GM18873 (cell line): ENCODE measurements at regions not wholly inside any gene's neighbourhood (a gene's known extent, or its start where the extent isn't known, plus 50 kb on each side); places are given as distances from the start of the nearest gene placed in this dataset.

Source experiments
- ATAC-seq: cut with Tn5 transposase; IDR thresholded peaks from one replicate; pipeline ENCODE4 v1.9.1; 2021; ENCODE audit warnings: mild to moderate bottlenecking, moderate library complexity, moderate number of reproducible peaks; ENCODE audit not compliant: unreplicated experiment, low FRiP score

DNA sequence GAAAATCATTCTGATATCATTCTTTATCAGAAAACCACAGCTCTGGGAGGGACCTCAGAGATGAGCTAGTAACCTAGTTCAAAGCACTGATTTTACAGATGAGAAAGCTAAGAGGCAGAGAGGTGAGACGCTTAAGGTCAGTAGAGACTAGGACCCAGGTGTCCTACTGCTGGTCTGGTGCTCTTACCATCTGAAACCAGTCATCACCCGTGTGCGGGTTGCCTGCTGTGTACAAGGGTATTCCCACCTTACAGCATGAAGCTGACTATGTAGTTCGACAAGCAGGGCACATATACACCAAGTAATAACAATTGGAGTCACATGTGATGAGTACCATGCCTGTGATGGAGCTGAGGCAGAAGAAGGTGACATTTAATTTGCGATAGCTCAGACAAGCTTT lies 133.7 kb downstream of the ADAMTS15 start:
- no peak for ATAC-seq

DNA sequence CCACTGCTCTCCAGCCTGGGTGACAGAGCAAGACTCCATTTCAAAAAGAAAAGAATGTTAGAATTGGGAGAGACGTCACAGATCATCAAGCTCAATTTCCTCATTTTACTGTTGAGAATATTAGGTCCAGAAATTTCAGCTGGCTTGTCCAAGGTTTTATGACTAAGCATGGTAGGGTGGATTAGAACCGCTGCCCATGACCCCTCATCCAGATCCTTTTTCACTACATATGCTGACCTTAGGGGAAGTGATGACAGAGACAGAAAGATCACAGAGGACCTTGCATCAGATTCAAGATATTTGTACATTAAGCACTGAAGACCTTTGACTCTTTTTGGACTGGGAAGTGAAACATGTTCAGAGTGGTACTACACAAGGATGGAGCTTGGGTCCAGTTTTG lies 134.5 kb downstream of the ADAMTS15 start:
- ATAC-seq = no peak

DNA sequence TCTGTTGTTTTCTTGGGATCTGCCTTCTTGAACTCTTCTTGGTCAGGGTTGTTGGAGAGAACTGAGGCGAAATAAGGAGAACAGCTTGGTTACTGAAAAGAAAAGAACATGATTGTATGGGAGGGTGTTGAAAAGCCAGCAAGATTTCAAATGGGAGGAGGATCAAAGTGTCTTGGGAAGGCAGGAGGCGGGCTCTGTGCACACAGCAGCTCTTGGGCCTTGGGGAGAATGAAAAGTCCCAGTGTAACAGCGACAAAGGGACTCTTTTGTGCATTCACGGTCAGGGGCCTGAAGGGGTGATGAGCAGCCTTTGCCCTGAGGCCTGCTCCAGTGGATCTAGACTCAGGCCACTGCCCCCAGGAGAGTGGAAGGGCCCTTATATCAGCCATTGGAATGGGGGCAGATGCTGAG lies 135.4 kb downstream of the ADAMTS15 start:
- ATAC-seq = no peak

DNA sequence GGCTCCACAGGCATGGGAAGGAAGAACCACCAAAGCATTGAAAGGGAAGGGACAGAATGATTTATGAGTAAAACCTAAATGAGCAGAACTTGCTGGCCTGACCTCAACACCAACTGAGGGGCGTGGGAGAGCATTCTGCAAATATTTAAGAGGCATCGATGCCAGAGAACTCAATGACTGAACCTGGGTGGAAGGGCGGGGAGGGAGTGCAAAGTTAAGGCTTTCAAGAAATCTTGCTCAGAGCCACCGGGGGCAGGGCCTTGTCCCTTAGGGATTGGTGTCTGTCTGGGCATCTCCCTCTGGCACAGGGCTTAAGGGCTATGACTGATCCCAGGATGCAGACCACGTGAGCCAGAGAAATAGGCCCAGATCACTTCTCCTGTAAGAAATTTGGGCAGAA lies 137.1 kb downstream of the ADAMTS15 start:
- ATAC-seq = no peak

DNA sequence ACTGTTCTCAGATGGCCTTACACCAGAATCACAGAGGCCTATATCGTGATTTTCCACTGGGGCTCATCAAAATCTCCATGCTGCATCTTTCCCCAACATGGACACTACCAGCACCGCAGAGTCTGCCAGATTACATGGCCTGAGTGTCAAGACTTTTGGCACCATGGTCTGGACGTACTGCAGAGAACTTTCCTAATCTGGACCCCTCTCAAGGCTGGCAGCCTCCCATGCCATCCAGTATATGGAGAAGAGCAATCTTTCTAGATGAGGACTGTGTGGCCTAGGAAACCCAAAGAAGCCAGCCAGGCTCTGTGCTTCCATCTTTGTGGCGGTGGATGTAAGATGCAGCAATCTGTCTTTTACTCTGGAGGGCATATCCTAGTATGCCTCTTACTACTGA lies 139.2 kb downstream of the ADAMTS15 start:
- ATAC-seq = no peak

DNA sequence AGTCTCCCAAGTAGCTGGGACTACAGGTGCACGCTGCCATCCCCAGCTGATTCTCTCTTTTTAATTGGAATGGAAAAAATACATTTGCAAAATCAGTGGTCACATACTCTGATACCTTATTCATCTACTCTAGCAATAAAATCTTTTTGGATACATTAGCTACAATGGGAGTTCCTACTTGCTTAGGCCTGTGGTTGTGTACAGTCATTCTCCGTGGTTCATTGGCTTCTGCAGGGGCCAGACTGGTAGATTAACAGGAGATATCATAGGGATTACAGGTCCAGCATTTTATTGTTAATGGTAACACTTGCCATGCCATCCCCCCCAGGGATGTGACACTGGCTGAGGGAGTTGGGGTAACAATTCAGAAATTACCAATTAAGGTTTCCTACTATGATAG lies 140.0 kb downstream of the ADAMTS15 start:
- ATAC-seq = no peak

DNA sequence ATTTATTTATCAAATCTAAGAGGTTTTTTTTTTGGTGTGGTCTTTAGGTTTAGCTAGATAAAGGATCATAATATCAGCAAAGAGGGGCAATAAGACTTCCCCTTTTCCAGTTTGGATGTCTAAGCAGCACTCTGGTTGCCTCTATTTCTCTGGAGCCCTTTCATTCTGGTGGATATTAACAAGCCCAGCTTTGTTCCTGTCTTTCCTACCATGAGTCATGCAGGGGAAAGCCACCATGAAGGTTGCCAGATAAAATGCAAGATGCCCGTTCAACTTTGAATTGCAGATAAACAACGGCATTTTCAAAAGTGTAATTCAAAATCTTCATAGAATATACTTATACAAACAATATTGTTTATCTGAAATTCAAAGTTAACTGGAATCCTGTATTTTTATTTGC lies 143.6 kb downstream of the ADAMTS15 start:
- no peak for ATAC-seq

DNA sequence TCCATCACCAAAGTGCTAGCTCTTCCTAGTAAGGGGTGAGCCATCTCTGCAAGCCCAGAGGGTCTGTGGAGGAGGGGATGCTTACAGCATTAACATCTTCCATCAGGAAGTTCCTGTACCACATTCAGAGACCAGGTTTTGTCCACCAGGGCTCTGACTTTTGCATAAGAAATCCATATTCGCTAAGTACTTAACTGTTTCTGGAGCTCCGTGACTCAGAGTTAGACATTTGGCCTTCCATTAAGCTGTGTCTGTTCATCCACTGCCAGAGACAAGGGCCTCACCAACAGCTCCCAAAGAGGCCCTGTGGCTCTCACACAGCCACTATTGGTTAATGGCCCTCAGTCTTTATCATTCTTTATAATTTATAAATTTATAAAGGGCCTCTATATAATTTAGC lies 144.6 kb downstream of the ADAMTS15 start:
- ATAC-seq = no peak

DNA sequence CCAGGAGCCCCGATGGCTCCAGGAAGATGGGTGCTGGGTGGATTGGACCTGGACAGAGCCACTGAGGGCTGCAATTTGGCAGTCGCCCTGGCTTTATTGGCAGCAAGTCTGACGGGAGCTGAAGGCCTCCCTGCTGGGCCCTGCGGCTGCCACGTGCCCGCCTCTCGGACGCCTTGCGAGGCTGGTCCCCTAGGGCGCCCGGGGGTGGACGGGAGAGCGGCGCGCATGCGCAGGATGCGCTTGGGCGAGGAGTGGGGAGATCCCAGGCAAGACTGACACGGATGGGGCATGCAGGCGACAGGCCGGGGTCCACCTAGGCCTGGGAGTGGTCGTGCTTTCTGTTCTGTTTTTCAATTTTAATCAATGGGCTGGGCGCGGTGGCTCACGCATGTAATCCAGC lies 150.0 kb downstream of the ADAMTS15 start:
- ATAC-seq = no peak

DNA sequence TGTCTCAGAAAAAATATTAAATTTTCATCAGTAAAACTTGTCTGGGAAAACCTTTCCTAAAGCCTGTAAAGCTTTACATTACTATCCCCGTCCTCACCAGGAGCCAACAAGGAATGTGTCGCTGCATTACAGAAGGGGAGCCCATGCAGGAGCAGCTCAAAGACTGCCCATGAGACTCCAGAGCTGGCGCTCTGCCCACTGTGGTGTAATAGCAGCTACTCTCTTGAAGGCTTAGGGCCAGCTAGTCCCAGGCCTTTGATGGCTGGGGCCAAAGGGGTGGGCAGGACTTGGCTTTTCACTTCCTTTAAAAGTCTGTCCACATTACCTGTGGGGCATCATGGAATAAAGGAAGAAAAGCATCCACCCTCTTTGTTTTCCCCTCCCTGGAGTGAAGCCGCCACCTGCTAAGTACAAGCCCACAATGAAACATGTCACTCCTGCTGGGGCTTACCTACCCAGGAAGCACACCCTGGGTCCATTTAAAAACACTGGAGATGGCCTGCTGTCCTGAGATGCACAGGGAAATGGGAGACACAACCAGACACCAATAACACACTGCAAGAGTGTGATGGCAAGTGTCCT lies 150.7 kb downstream of the ADAMTS15 start:
- no peak for ATAC-seq

DNA sequence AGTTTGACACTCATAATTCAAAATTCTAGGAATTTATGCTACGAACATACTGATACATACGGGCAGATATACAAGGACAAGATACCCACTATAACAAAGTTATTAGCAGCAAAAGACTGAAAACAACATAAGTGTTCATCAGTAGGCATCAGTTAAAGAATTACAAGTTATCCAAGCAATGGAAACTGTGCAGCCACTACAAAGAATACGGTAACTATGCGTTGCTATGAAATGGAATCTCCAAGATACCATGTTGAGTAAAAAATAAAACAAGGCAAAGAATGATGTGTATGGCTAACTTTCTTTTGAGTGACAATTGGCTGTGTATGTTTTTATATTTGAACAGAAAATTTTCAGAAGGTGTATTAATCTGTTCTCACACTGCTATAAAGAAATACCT lies 151.7 kb downstream of the ADAMTS15 start:
- no peak for ATAC-seq

DNA sequence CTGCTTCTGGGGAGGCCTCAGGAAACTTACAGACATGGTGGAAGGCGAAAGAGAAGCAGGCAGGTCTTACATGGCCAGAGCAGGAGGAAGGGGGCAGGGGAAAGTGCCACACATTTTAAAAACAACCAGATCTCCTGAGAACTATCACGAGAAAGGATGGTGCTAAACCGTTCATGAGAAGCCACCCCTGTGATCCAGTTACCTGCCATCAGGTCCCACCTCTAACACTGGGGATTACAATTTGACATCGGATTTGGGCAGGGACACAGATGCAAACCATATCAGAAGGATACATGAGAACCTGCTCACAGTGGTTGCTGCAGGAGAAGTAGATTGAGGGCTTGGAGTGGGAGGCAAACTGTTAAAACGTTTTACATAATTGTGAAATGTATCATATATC lies 152.2 kb downstream of the ADAMTS15 start:
- no peak for ATAC-seq

DNA sequence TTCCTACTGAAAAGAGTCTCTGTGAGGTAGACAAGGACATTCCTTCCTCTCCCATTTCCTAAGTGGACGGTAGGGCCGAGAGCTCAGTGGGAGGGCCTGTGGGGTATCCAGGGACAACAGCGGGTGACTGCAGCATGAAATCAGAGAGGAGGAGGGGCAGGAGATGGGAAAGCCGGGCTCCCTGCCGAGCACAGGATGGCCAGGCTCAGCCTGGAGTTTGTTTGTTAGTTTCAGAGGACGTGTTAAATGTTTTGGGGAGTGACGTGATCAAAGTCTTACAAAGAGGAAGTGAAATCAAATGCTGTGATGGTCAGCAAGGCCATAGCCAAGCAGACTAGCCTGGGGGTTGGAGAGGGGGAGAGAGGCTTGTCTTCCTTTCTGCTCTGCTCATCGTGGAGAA lies 152.7 kb downstream of the ADAMTS15 start:
- no peak for ATAC-seq

DNA sequence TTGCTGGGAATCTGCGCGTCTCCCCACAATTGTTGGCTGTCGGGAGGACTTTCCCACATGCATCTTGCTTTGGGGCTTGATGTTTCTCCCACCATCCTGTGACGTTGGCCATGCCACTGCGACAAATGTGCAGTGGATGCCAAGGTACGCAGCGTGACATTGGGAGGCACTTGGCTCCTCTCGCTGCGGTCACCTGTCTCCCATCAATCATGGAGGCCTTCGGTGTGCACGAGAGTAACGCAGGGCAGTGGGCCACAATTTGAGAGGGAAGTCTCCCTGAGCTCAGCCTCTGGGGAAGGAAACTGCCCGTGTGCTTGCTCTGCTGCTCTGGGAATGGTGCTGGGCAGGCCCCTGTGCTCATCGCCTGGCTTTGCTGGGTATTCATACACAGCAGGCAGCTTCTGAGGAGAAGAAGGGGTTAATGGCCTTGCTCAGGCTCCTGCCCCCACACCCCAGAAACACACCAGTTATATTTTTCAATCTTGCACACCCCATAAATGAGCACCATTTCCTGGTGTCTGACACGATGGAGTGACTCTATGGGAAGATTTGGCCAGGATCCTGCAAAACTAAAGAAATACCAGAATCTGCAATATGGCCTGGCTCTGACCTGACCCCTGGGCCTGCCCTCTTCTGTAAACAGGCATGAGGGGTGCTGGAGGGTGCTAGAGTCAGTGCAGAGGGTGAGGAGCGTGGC lies 153.5 kb downstream of the ADAMTS15 start:
- ATAC-seq = no peak

DNA sequence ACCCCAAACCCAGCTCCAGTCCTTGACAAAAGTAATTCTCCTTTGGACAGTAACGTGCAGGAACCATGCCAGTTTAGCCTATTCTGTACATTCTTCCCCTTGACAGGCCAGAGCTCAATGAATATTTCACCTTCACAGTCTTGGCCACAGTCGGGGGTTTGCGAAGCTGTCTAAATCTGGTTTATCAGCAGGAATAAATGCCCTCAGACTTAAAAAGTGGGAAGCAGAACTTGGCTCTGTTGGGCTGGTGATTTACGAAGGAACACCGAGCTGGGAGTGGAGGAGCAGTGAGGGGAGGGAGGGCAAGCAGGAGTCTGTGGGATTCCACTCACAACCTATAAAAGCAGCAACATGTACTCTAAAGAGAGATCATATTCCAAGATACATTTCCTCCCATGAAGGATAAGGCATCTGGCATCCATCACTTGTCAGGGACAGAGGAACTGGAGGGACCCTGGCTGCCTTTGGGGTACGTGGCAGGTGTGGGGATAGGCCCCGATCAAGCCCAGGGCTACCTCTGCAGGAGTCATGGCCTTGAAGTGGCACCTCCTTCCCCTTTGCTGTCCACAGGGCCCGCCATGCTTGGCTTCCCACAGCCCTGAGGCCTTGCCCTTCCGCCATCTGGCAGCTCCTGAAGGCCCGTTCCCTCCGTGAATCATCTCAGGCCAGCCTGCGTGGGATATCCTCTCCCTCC lies 154.3 kb downstream of the ADAMTS15 start:
- ATAC-seq = no peak

DNA sequence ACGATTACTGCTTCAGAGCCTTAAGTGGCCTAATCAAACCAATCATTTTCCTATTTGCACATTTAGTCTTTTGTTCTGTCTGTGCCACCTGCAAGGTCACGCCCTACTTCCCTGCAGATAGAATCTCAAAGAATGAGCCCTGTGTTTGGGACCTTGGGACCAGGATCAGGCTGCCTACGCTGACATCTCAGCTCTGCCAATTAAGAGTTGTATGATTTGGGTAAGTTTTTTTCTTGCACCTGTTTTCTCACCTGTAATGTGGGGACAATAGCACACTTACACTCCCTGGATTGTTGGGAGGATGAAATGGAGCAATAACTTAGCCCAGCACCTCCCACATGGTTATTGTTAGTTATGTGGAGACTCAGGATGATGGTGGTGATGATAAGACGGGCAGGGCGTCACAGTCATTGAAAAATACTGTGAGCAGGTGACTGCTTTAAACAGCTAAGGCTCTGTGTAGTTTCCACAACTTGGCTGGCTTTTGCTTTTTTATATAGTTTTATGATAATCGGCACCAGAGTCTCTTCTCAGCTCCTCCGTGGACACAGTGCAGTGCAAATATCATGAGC lies 155.0 kb downstream of the ADAMTS15 start:
- ATAC-seq = no peak

DNA sequence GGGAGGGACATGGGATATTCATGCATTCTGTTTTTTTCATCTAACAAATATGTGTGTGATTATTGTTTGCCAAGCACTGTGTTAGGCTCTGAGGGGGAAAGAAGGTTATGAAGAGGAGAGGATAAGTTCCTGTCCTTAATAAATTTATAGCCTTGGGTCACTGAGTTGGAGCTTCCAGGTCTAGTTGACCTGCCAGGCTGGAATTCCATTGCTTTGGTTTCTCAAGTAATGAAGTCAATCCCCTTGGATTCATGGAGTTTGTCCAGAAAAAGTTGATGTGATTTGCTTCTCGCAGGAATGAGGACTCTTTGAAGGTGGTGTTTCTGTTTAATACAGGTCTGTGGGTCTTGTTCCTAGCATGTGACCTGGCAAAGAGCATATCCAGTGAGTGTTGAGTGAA lies 156.2 kb downstream of the ADAMTS15 start:
- ATAC-seq = no peak

DNA sequence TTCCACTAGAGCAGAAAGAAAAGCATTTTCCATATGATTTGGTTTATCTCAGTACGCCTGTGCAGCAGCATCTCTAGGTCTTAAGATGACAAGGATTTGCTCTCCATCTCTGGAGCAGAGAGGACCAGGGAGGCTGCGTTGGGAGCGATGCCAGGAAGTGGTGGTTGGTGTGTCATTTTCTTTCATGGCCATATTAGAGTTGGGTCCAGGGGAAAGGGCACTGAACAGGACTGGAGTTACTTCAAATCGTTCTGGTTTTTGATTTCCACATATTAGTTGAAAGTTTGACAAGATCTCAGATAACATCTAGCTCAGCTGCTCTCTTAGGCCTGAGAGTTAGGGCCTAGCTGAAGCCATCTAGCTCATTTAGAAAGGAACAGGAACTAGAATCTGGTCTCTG lies 157.7 kb downstream of the ADAMTS15 start:
- ATAC-seq = no peak

DNA sequence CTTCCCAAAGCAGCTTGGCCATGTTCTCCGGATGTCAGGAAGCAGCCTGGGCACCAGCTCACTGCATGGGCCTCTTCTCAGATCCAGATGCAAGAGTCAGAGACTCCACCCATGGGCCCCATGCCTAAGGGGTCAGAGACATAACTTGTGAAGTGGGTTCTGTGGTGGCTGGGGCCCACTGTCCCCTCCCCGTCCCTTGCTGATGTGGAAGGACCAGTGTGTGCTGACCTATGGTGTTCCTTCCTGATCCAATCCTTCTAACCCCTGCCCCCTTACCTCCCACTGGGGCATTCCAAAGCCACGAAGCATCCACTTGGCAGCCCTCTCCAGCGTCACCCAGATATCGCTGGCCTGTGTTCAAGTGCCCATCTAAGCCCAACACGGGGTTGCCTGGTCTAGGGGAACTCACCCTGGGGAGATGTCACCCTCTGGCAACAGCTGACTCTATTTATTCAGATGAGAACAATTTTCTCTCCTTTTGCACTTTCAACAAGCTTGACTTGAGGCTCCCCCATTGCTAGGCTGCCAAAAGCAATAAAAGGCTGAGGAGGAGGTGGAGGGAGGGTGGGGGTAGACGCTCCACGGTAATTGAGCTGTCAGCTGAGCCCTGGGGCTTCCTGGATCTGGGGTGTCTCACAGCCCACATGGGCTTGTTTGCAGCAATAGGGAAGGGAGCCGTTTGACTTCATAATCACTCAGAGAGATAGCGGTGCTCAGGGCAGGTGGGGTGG lies 158.5 kb downstream of the ADAMTS15 start:
- no peak for ATAC-seq

DNA sequence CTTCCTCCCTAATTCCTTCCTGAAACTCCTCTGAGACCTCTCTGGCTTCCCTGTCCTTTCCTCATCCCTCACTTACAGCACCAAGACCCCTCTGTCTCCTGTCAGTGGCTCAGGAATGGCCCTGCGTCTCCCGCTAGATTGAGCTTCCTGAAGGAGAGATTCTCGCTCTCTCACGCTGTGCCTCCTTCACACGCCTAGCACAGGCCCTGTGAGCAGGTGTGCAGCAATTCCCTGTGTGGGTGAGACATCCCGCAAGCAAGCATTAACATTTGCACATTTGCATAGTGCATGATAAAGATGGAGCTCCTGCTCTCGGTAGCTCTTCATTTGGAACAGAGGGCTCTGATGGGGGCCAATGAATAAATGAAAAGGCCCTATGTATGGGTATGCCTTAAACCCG lies 159.8 kb downstream of the ADAMTS15 start:
- no peak for ATAC-seq
